ENCODE measurements at regions not wholly inside any gene's neighbourhood (a gene's known extent, or its start where the extent isn't known, plus 50 kb on each side); places are given as distances from the start of the nearest gene placed in this dataset.
"Not testable (repeated sequence)": the region's sequence is repeated elsewhere in the genome, so short reads cannot be mapped to it uniquely, and the experiment has no call there.

DNA sequence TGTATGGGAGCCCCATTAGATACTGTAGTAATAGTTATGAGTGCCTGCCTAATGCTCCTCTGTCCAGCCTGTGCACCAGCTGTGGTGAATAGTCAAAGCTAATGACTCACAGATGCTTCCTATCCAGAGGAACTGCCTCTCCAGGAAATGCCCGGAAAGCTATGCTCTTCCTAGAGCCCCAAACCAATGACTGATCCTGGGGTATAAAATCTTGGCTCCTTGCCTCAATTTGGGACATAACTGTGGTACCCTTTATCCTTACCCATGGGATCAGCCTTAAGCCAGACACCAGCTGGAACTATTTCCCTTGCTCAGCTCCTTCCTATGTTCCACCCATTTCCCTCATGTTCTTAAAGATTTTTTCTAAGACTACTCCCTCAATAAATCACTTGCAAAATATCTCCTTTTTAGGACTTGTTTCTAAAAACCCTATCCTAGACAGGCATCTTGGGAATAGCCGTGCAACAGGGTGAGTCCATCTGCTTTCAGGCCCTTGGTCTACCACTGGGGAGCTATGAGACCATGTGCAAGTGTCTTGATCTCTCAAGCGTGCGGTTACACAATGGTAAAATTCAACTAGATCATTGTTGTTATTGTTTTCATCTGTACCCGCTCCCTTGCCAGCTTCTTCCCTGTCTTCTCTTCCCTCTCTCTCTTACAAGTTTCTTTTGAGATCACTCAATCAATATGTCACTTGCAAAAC lies 283.7 kb downstream of the BTBD3 start:
- DNase-seq (ENCODE audit: low read depth), result peak; percentile 71

GRCh38 chr20:12203399-12203798 lies 285.7 kb downstream of the BTBD3 start:
- no peak for DNase-seq (ENCODE audit: low read depth)

GRCh38 chr20:12203981-12204380 lies 286.3 kb downstream of the BTBD3 start:
- no peak for DNase-seq (ENCODE audit: low read depth)

- peak; percentile 56 for DNase-seq (ENCODE audit: low read depth)
Observed at GRCh38 chr20:12207875-12208274, 290.2 kb downstream of the BTBD3 start.

- no peak for DNase-seq (ENCODE audit: low read depth)
Observed at GRCh38 chr20:12210591-12210990, 292.9 kb downstream of the BTBD3 start.

- DNase-seq (ENCODE audit: low read depth), result no peak
Observed at GRCh38 chr20:12211361-12211760, 293.7 kb downstream of the BTBD3 start.

DNA sequence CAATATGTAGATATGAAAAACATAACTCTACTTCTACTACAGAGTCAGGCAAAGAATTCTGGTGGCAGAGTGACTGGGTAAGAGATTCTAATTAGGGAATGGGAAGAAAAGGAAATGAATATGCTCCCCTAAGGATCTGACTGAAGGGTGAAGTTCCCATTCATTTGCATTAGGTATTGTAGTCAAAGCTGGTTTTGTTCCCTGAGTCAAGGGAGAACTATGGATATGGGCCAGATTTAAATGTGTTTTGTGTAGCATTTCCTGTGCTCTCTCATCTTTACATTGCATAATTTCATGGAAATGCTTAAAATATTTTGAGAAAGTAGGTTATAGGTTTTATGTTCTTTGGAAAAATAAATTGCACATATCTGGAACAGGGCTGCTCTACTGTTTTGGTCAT lies 299.7 kb downstream of the BTBD3 start:
- no peak for DNase-seq (ENCODE audit: low read depth)

GRCh38 chr20:12219798-12220197 lies 302.1 kb downstream of the BTBD3 start:
- DNase-seq (ENCODE audit: low read depth), result no peak

DNA sequence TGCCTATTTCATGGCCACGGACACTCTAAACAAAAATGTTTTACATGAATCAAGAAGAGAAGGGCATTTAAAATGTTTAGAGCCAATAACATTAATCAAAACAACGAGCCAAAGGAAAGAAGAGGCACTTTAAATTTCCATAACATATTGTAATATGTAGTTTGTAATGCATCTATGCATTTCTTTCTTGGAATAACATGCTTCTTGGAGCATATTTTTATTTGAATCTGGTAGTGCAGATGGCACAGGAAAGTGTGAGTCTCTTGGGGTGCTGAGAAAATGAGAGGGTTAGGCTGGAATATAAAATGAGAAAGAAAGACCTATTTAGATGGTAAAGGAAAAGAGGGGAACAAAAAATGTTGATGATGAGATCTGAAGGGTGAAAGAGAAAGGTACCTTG lies 305.4 kb downstream of the BTBD3 start:
- no peak for DNase-seq (ENCODE audit: low read depth)

- no peak for DNase-seq (ENCODE audit: low read depth)
Observed at GRCh38 chr20:12225898-12226297, 308.2 kb downstream of the BTBD3 start.

DNA sequence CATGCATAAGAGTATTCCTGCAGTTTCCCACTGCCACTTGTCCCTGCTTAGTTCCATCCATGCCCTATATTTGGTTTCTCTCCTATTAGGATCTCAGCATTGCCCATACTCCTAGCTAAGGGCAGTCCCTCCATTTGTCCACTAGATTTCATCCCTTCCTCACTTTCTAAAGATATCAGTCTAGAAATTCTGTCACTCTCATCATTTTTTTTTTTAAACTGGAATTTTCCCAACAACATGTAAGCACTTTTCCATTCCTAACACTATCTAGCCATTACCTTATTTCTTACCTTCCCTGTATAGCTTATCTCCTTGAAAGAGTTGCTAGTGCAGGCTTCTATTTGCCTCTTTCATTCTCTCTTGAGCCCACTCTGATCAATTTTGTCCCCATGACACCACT lies 312.2 kb downstream of the BTBD3 start:
- DNase-seq (ENCODE audit: low read depth), result no peak

GRCh38 chr20:12237772-12238171 lies 320.1 kb downstream of the BTBD3 start:
- DNase-seq (ENCODE audit: low read depth), result peak; percentile 35

- DNase-seq (ENCODE audit: low read depth), result peak; percentile 27
Observed at GRCh38 chr20:12241065-12241464, 323.4 kb downstream of the BTBD3 start.

DNA sequence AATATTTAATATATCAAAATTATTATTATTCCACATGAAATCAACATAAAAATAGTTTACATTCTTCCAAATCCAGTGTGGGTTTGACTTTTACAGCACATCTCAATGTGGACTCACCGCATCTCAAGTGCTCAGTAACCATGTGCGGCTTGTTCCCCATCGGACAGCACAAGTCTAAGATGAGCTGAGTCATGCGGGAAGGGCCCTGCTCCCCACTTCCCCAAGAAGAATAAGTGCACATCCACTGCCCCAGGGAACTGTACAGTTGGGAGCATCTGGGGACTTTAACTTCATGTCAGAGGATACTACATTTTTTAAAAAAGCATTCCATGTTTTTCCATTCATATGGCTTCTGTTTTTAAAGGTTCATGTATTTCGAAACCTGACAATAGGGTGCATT lies 325.6 kb downstream of the BTBD3 start:
- DNase-seq (ENCODE audit: low read depth), result peak; percentile 5

- DNase-seq (ENCODE audit: low read depth), result no peak
Observed at GRCh38 chr20:12248481-12248880, 330.8 kb downstream of the BTBD3 start.

DNA sequence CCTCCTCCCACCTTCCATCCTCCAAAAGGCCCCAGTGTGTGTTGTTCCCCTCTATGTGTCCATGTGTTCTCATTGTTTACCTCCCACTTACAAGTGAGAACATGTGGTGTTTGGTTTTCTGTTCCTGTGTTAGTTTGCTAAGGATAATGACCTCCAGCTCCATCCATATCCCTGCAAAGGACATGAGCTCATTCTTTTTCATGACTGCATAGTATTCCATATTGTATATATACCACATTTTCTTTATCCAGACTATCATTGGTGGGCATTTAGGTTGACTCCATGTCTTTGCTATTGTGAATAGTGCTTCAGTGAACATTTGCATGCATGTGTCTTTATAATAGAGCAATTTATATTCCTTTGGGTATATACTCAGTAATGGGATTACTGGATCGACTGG lies 333.0 kb downstream of the BTBD3 start:
- DNase-seq (ENCODE audit: low read depth), result not testable (repeated sequence)

DNA sequence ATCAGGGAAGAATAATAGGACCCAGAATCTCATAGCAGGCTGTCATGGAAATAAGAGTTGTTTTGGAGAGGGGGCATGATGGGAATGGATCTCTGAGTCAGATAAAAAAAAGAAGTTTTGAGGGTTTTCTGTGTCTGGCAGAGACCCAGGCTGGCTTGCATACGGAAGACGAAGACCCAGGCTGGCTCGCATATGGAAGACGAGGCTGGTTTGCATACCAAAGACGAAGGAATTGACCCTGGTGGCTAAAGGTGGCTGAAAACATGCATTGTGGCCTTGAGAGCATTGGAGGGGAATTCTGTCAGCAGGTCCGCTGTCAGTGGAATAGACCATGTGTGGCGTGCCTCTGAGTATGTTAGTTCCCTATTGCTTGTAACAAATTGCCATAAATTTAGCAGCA lies 335.1 kb downstream of the BTBD3 start:
- peak; percentile 92 for DNase-seq (ENCODE audit: low read depth)

DNA sequence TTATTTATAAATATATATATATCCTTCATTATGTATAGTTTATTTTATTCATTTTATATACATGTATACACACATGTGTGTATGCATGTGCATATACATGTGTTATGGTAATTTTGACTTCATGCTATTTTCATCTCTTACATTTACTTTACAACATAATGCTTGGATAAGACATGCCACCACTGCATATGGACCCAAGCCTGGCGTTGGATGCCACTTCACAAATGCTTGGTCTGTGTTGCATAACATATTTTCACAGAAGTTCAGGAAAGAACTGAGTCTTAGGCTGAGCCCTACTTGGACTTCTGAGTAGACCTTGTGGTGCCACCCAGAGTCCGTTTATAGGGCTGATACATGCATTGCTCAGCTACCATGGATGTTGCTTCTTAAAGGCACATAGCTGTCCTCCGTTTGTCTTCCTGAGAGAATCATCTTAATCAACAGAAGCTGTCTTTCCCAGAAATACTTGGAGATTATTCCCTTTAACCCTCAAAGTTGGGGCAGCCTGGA lies 337.8 kb downstream of the BTBD3 start:
- DNase-seq (ENCODE audit: low read depth), result peak; percentile 37

DNA sequence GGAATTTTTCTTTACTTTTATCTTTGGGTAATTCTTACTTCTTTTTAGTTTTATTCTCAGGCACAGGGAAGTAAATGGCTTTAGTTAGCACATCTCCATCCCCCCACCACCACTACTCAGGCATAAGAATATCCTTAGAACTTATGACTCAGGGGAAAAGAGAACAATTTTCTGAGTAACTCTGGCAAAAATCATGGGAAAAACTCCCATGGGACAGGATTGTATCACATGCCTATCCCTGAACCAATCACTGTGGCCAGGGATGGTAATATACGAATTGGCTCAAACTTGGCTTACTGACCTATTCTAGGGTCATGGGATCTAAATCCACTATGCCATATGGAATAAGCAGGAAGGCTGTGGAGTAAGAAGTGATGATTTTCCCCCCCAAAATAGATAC lies 339.1 kb downstream of the BTBD3 start:
- DNase-seq (ENCODE audit: low read depth), result no peak

GRCh38 chr20:12262747-12263146 lies 345.1 kb downstream of the BTBD3 start:
- no peak for DNase-seq (ENCODE audit: low read depth)

DNA sequence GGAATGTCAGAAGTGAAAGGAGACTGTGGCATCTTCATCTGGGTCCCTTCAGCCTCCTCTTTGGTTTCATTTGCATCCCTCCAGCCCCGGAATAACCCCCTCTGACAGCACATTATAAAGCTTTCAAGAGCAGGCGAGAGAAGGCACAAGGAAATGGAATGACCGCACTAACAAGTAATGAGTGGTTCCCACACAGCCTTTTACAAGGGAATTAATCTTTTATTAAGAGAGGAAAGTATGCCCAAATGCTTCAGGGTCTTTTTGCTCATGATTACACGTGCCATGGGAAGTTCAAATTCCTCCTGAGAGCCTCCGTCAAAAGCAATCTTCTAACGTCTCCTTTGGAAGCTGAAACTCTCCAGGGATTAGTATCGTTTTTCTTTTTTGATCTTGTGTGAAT lies 347.0 kb downstream of the BTBD3 start:
- no peak for DNase-seq (ENCODE audit: low read depth)

- no peak for DNase-seq (ENCODE audit: low read depth)
Observed at GRCh38 chr20:12265662-12266061, 348.0 kb downstream of the BTBD3 start.

DNA sequence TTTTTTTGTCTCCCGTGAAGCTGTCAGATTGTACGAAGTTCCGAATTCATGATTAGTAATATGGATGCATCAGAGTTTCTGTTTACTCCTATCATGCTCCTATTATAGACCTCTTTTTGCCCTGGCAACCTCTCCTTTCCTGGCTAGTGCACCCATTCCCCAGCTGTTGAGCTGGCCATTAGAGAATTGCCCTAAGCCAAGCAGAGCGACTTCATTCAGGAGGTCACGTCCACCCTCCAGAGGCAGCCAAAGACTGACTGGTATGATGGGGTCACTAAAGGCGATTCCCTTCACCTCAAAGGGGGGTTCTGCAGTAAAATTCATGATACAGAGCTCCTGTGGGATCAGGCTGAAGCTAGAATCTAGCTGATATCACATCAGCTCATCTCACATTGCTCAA lies 351.9 kb downstream of the BTBD3 start:
- no peak for DNase-seq (ENCODE audit: low read depth)

GRCh38 chr20:12270863-12271262 lies 353.2 kb downstream of the BTBD3 start:
- no peak for DNase-seq (ENCODE audit: low read depth)

All from M059J (cell line).